Uterus (tissue), 3 donors: ENCODE measurements at regions not wholly inside any gene's neighbourhood (a gene's known extent, or its start where the extent isn't known, plus 50 kb on each side); places are given as distances from the start of the nearest gene placed in this dataset.

Experiments
- DNase-seq, 2 donors: peaks; one replicate each; pipeline ENCODE4 v3.0.0-alpha.2; 2019 to 2020
- H3K27ac ChIP-seq, 2 donors: fragments of 200-600 bp; sonication (generic); 1 replicate in 1 of 2; 2 replicates in 1 of 2; pipeline ENCODE4 v1.5.1; 2016 to 2018
- H3K27me3 ChIP-seq, 2 donors: fragments of 200-600 bp; sonication (generic); one replicate each; pipeline ENCODE4 v1.5.1; 2018 to 2019; ENCODE audit warnings: control low read depth in 1 of 2
- H3K36me3 ChIP-seq, 2 donors: fragments of 200-600 bp; sonication (generic); one replicate each; pipeline ENCODE4 v1.5.1; 2019; ENCODE audit warnings: control low read depth in 1 of 2
- H3K4me1 ChIP-seq, 2 donors: fragments of 200-600 bp; sonication (generic); one replicate each; pipeline ENCODE4 v1.5.1; 2018 to 2019; ENCODE audit warnings: control low read depth in 1 of 2
- H3K4me3 ChIP-seq, 2 donors: fragments of 200-600 bp; sonication (generic); 1 replicate in 1 of 2; 2 replicates in 1 of 2; pipeline ENCODE4 v1.5.1; 2018 to 2019; ENCODE audit warnings: mild to moderate bottlenecking in 1 of 2
- H3K9me3 ChIP-seq, 2 donors: fragments of 200-600 bp; sonication (generic); one replicate each; pipeline ENCODE4 v1.5.1; 2019; ENCODE audit warnings: control low read depth in 1 of 2
- POLR2A ChIP-seq, 2 donors: fragments of 450-650 bp; IDR thresholded peaks; one replicate each; pipeline ENCODE4 v1.6.1; 2016; ENCODE audit warnings: antibody characterized with exemption in 2 of 2, mild to moderate bottlenecking in 1 of 2, moderate library complexity in 1 of 2
- intact Hi-C: fragments of 100-400 bp; cut with DNase I; formaldehyde crosslinking; loops from one replicate; pipeline ENCODE4 v1.15.1; 2023; ENCODE audit warnings: low total_unique reads
- TF ChIP-seq, protein P1 (sequence below), 4 experiments: fragments of 200-600 bp in 2 of 4; fragments of 450-650 bp in 2 of 4; sonication (generic) in 2 of 4; IDR thresholded peaks; one replicate each; pipeline ENCODE4 v1.5.1; 2016 to 2019; ENCODE audit warnings: antibody characterized with exemption in 4 of 4, mild to moderate bottlenecking in 2 of 4, moderate library complexity in 1 of 4
- donor health status: DM: yes; HTN: yes; CAD: no.

DNA sequence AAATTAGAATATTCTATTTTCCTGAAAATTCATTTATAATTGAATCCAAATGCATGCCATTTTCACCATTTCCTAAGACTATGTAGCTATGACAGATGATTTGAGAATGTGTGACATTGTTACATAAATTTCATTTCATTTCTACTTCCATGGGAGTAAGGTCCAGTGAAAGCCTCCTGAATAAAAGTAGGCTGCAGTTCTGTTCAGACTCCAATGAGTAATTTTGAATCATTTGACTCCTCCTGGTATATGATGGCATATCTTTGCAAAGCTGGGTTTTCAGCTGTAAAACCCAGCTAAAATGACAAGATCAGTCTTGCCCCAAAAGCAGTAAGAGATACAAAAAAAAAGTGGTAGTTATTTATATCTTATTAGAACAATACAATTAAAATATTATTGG is 101.0 kb upstream of the DNAJC10 start:
- Histone ChIP-seq H3K27me3 (no peaks in the 10 kb centered on the region), H3K36me3 (no peaks in the 10 kb centered on the region), H3K4me1 (no peaks in the 10 kb centered on the region), H3K27ac (no peak overlapping the region), H3K4me3 (no peak overlapping the region), H3K9me3 (no peaks in the 10 kb centered on the region)
- intact Hi-C loops = no loop called here
- DNase-seq = no peak
- TF ChIP-seq, protein P1, sequence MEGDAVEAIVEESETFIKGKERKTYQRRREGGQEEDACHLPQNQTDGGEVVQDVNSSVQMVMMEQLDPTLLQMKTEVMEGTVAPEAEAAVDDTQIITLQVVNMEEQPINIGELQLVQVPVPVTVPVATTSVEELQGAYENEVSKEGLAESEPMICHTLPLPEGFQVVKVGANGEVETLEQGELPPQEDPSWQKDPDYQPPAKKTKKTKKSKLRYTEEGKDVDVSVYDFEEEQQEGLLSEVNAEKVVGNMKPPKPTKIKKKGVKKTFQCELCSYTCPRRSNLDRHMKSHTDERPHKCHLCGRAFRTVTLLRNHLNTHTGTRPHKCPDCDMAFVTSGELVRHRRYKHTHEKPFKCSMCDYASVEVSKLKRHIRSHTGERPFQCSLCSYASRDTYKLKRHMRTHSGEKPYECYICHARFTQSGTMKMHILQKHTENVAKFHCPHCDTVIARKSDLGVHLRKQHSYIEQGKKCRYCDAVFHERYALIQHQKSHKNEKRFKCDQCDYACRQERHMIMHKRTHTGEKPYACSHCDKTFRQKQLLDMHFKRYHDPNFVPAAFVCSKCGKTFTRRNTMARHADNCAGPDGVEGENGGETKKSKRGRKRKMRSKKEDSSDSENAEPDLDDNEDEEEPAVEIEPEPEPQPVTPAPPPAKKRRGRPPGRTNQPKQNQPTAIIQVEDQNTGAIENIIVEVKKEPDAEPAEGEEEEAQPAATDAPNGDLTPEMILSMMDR (IDR thresholded peaks at IDR 0.05) = no peak
- no peak for TF ChIP-seq POLR2A (IDR thresholded peaks at IDR 0.05)

DNA sequence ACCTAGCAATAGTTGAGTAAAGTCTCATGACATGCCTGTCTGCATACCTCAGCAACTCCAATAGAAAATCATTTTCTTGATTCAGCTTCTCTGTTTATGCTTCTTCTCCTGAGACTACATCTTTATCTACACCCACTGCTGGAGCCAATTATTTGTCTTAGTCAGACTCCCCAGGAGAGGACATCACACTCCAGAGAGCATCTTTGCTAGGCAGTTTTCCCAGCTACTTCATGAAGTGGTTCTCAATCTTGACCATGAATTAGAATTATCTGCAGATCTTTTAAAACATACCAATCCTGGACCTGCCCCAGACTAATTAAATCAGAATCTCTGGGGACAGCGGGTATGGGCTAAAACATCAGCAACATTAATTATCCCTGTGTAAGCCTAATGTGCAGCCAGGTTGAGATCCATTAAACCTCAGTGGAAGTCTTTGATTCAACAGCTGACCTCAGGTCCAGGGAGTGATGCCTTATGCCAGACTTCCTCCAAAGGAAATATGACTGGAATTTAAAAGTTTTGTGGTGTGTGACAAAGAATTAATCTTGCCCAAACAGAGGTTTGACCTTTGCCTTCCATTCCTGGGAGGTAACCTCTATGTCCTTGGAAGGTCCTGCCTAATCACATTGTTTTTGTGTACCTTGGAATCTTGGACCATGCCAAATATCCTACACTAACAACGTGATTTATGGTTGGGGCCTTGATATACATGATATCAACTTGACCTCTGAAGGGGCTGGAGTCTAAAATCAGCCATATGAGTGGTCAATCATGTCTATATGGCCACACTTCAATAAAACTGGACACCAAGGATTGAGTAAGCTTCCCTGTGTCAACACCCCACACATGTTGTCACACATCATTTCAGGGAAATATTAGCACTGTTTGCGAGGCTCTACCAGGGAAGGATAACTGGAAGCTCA is 99.3 kb upstream of the DNAJC10 start:
- no peak overlapping the region for H3K27ac ChIP-seq
- no peaks in the 10 kb centered on the region for H3K9me3 ChIP-seq
- H3K27me3 ChIP-seq = no peaks in the 10 kb centered on the region
- intact Hi-C loops = no loop called here
- no peak for TF ChIP-seq POLR2A (IDR thresholded peaks at IDR 0.05)
- TF ChIP-seq, protein P1 (IDR thresholded peaks at IDR 0.05) = no peak
- H3K36me3 ChIP-seq = no peaks in the 10 kb centered on the region
- no peak overlapping the region for H3K4me3 ChIP-seq
- no peak for DNase-seq
- no peaks in the 10 kb centered on the region for H3K4me1 ChIP-seq

DNA sequence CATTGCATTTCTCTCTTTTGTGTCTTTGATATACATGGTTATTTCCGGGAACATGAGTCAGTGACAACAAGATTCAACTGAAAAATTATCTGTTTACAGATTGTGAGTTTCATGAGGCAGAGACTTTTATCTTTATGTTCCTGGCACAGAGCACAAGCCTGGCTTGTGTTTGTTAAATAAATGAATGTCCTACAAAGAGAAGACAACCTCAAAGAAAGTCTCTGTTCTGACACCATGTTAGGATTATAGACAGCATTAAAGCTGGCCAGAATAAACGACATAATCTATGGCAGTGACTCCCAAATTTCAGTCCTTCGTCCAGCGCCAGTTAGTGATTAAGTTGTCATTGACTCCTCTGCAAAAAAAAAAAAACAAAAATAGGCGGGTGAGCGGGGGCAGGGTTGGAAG is 97.4 kb upstream of the DNAJC10 start:
- DNase-seq = no peak
- H3K4me3 ChIP-seq = no peak overlapping the region
- H3K36me3 ChIP-seq = no peaks in the 10 kb centered on the region
- intact Hi-C loops = no loop called here
- no peaks in the 10 kb centered on the region for H3K4me1 ChIP-seq
- H3K9me3 ChIP-seq = no peaks in the 10 kb centered on the region
- no peak for TF ChIP-seq POLR2A (IDR thresholded peaks at IDR 0.05)
- TF ChIP-seq, protein P1 (IDR thresholded peaks at IDR 0.05) = no peak
- H3K27ac ChIP-seq = peak overlapping the region in 1 of 2 donors; percentile 11
- no peaks in the 10 kb centered on the region for H3K27me3 ChIP-seq

DNA sequence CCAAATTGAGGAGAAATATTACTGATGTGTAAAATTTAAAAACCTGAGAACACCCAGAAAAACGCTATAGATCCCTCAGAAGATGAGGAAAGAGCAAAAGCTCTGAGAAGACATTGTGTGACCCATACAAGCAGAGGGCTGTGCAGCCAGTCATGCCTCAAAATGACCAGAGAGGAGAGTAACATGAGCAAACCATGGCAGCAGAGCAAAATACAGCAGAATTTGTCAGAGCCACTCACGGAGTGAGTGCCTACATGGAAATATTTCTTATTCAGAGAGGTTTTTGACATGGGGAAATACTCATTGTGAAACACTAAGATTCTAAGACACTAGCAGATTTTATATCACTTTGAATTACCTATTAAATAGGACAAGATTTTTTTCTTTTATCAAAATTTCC is 96.8 kb upstream of the DNAJC10 start:
- Histone ChIP-seq H3K36me3 (no peaks in the 10 kb centered on the region), H3K4me3 (no peak overlapping the region), H3K4me1 (no peaks in the 10 kb centered on the region), H3K27me3 (no peaks in the 10 kb centered on the region), H3K27ac (peak overlapping the region in 1 of 2 donors; percentile 11), H3K9me3 (no peaks in the 10 kb centered on the region)
- DNase-seq = no peak
- TF ChIP-seq POLR2A (IDR thresholded peaks at IDR 0.05) = no peak
- TF ChIP-seq, protein P1 (IDR thresholded peaks at IDR 0.05) = no peak
- intact Hi-C loops = no loop called here

DNA sequence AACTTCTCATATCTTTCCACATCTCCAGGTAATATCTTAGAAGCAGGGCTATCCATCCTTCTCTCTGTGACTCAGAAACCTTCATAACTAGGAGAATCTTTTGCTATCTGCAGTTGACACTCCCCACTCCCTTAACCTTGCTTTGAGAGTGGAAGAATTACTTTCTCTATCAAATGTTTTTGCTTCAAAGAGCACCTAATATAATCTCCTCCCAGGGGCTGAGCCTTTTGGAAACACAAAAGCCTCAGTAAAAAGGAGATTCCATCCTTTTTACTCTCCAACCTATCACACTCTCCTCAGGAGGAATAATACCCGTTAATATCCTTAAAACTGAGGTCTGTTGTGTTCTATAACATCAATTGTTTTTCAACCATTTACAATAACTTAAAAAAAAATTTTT is 94.9 kb upstream of the DNAJC10 start:
- intact Hi-C loops = no loop called here
- no peaks in the 10 kb centered on the region for H3K9me3 ChIP-seq
- no peak overlapping the region for H3K4me3 ChIP-seq
- no peak for DNase-seq
- no peaks in the 10 kb centered on the region for H3K36me3 ChIP-seq
- no peaks in the 10 kb centered on the region for H3K4me1 ChIP-seq
- H3K27me3 ChIP-seq = no peaks in the 10 kb centered on the region
- no peak overlapping the region for H3K27ac ChIP-seq
- TF ChIP-seq POLR2A (IDR thresholded peaks at IDR 0.05) = no peak
- TF ChIP-seq, protein P1 (IDR thresholded peaks at IDR 0.05) = no peak
